Fibroblast of the aortic adventitia (primary cell): ENCODE measurements at regions not wholly inside any gene's neighbourhood (a gene's known extent, or its start where the extent isn't known, plus 50 kb on each side); places are given as distances from the start of the nearest gene placed in this dataset.

ENCODE experiments used
- DNase-seq: peaks from one replicate; pipeline ENCODE4 v3.0.0-alpha.2; 2010; ENCODE audit warnings: low read depth
- H3K4me3 ChIP-seq: 2 replicates; pipeline ENCODE4 v1.5.1; 2011; ENCODE audit warnings: low read depth, mild to moderate bottlenecking, control low read depth, low read length, moderate library complexity
- CTCF ChIP-seq: IDR thresholded peaks from 2 replicates; pipeline ENCODE4 v1.5.1; 2011; ENCODE audit warnings: mild to moderate bottlenecking, low read length, control low read depth, inconsistent platforms; ENCODE audit not compliant: insufficient read depth

- no peak for DNase-seq
These were observed 76.1 kb upstream of the PDK4 start for GRCh38 chr7:95672434-95672833.

GRCh38 chr7:95669513-95669912 is 73.2 kb upstream of the PDK4 start:
- no peak for DNase-seq
- no peak for TF ChIP-seq CTCF

More at GRCh38 chr7:95672434-95672833, 76.1 kb upstream of the PDK4 start:
- H3K4me3 ChIP-seq, result no peak overlapping the region
- TF ChIP-seq CTCF, result no peak

GRCh38 chr7:95668504-95669018 is 72.2 kb upstream of the PDK4 start:
- TF ChIP-seq CTCF, result no peak
- H3K4me3 ChIP-seq, result no peak overlapping the region
- DNase-seq, result no peak

More at GRCh38 chr7:95669513-95669912, 73.2 kb upstream of the PDK4 start:
- no peak overlapping the region for H3K4me3 ChIP-seq

- H3K4me3 ChIP-seq, result no peak overlapping the region
- no peak for DNase-seq
- no peak for TF ChIP-seq CTCF
These were observed 66.7 kb upstream of the PDK4 start for GRCh38 chr7:95662987-95663386.

GRCh38 chr7:95660023-95660434 is 63.7 kb upstream of the PDK4 start:
- no peak for TF ChIP-seq CTCF
- no peak overlapping the region for H3K4me3 ChIP-seq
- no peak for DNase-seq

GRCh38 chr7:95658676-95659075 is 62.4 kb upstream of the PDK4 start:
- no peak overlapping the region for H3K4me3 ChIP-seq
- no peak for TF ChIP-seq CTCF
- no peak for DNase-seq

- no peak for DNase-seq
- no peak for TF ChIP-seq CTCF
- H3K4me3 ChIP-seq, result no peak overlapping the region
These were observed 53.2 kb upstream of the PDK4 start for GRCh38 chr7:95649546-95649945.
